GM19467 (cell line): ENCODE measurements at regions not wholly inside any gene's neighbourhood (a gene's known extent, or its start where the extent isn't known, plus 50 kb on each side); places are given as distances from the start of the nearest gene placed in this dataset.

Source experiments
- ATAC-seq: cut with Tn5 transposase; IDR thresholded peaks from one replicate; pipeline ENCODE4 v1.9.1; 2021; ENCODE audit warnings: mild to moderate bottlenecking, moderate library complexity; ENCODE audit not compliant: unreplicated experiment

- ATAC-seq = no peak
Measured at GRCh38 chr6:117167520-117168271, 97.7 kb upstream of the VGLL2 start.

GRCh38 chr6:117168296-117169063 is 96.9 kb upstream of the VGLL2 start:
- no peak for ATAC-seq

- no peak for ATAC-seq
Measured at GRCh38 chr6:117169064-117169665, 96.2 kb upstream of the VGLL2 start.

- no peak for ATAC-seq
Measured at GRCh38 chr6:117169781-117170281, 95.5 kb upstream of the VGLL2 start.

GRCh38 chr6:117174835-117175360 is 90.5 kb upstream of the VGLL2 start:
- no peak for ATAC-seq

- no peak for ATAC-seq
Measured at GRCh38 chr6:117188627-117189201, 76.6 kb upstream of the VGLL2 start.

GRCh38 chr6:117191009-117191408 is 74.3 kb upstream of the VGLL2 start:
- no peak for ATAC-seq

GRCh38 chr6:117191448-117191847 is 73.9 kb upstream of the VGLL2 start:
- no peak for ATAC-seq

- ATAC-seq = no peak
Measured at GRCh38 chr6:117194271-117194670, 71.1 kb upstream of the VGLL2 start.

- ATAC-seq = no peak
Measured at GRCh38 chr6:117194978-117195377, 70.4 kb upstream of the VGLL2 start.

GRCh38 chr6:117195728-117196127 is 69.6 kb upstream of the VGLL2 start:
- ATAC-seq = no peak

- ATAC-seq = no peak
Measured at GRCh38 chr6:117200067-117200466, 65.3 kb upstream of the VGLL2 start.

- ATAC-seq = no peak
Measured at GRCh38 chr6:117204903-117205302, 60.5 kb upstream of the VGLL2 start.

GRCh38 chr6:117205876-117206275 is 59.5 kb upstream of the VGLL2 start:
- ATAC-seq = no peak

GRCh38 chr6:117206522-117206921 is 58.8 kb upstream of the VGLL2 start:
- no peak for ATAC-seq

GRCh38 chr6:117206944-117207687 is 58.2 kb upstream of the VGLL2 start:
- no peak for ATAC-seq

- ATAC-seq = no peak
Measured at GRCh38 chr6:117210279-117210678, 55.1 kb upstream of the VGLL2 start.

GRCh38 chr6:117215353-117216090 is 49.8 kb upstream of the VGLL2 start:
- no peak for ATAC-seq
